WTC11 (cell line): ENCODE measurements at regions not wholly inside any gene's neighbourhood (a gene's known extent, or its start where the extent isn't known, plus 50 kb on each side); places are given as distances from the start of the nearest gene placed in this dataset.
A peak's percentile ranks its signal among the peaks of the same experiment; 100 is the strongest.

ENCODE experiments used
- ATAC-seq: fragments of 200-7000 bp; cut with Tn5 transposase; 2 replicates; pipeline ENCODE4 v1.10.0; 2021; ENCODE audit warnings: mild to moderate bottlenecking, moderate library complexity
- CTCF ChIA-PET: fragments of 300-600 bp; sonication (Branson Sonifier 250); formaldehyde crosslinking; loops from one replicate; lab custom pipeline; 2021; ENCODE audit warnings: antibody characterized with exemption; lab: Charles Lee
- POLR2A ChIA-PET: fragments of 350-600 bp; sonication (Branson Sonifier 250); formaldehyde crosslinking; loops from one replicate; lab custom pipeline; 2021; ENCODE audit warnings: antibody characterized with exemption; lab: Charles Lee
- DNase-seq: peaks from one replicate; pipeline ENCODE4 v3.0.0; 2021; ENCODE audit warnings: low spot score
- H3K27ac Mint-ChIP-seq: 2 replicates; pipeline ENCODE4 v1.8.0; 2021; ENCODE audit warnings: mixed read lengths
- H3K27me3 Mint-ChIP-seq: 2 replicates; pipeline ENCODE4 v1.8.0; 2021; ENCODE audit warnings: low read depth, mild to moderate bottlenecking, moderate library complexity, mixed read lengths
- H3K36me3 Mint-ChIP-seq: 2 replicates; pipeline ENCODE4 v1.8.0; 2021; ENCODE audit warnings: mixed read lengths
- H3K4me1 Mint-ChIP-seq: 2 replicates; pipeline ENCODE4 v1.8.0; 2022; ENCODE audit warnings: mixed read lengths
- H3K4me3 Mint-ChIP-seq: 2 replicates; pipeline ENCODE4 v1.8.0; 2021; ENCODE audit warnings: mild to moderate bottlenecking, moderate library complexity, mixed read lengths
- H3K9me3 Mint-ChIP-seq: 2 replicates; pipeline ENCODE4 v1.8.0; 2021; ENCODE audit warnings: mixed read lengths
- CBFB ChIP-seq: sonication (generic); formaldehyde crosslinking; IDR thresholded peaks from 2 replicates; pipeline ENCODE4 v1.8.1; 2022; ENCODE audit warnings: mild to moderate bottlenecking, low read depth, missing genetic modification reagents
- CREB1 ChIP-seq: sonication (generic); formaldehyde crosslinking; IDR thresholded peaks from 2 replicates; pipeline ENCODE4 v1.8.0; 2023; ENCODE audit warnings: mild to moderate bottlenecking, missing genetic modification reagents
- FOXK1 ChIP-seq: sonication (generic); formaldehyde crosslinking; IDR thresholded peaks from 2 replicates; pipeline ENCODE4 v1.8.0; 2022; ENCODE audit warnings: mild to moderate bottlenecking, moderate library complexity, missing genetic modification reagents
- GABPB1 ChIP-seq: sonication (generic); formaldehyde crosslinking; IDR thresholded peaks from 2 replicates; pipeline ENCODE4 v1.8.1; 2023; ENCODE audit warnings: mild to moderate bottlenecking, missing genetic modification reagents
- JUN ChIP-seq: sonication (generic); formaldehyde crosslinking; IDR thresholded peaks from 2 replicates; pipeline ENCODE4 v1.8.0; 2023; ENCODE audit warnings: mild to moderate bottlenecking, missing genetic modification reagents
- KAT7 ChIP-seq: sonication (generic); formaldehyde crosslinking; IDR thresholded peaks from 2 replicates; pipeline ENCODE4 v1.8.1; 2023; ENCODE audit warnings: missing genetic modification reagents, mild to moderate bottlenecking, borderline replicate concordance
- PREB ChIP-seq: sonication (generic); formaldehyde crosslinking; IDR thresholded peaks from 2 replicates; pipeline ENCODE4 v1.8.1; 2022; ENCODE audit warnings: mild to moderate bottlenecking, missing genetic modification reagents, moderate library complexity, borderline replicate concordance
- SP1 ChIP-seq: sonication (generic); formaldehyde crosslinking; conservative IDR thresholded peaks from 2 replicates; pipeline ENCODE4 v1.8.1; 2022; ENCODE audit warnings: missing genetic modification reagents
- ZNF425 ChIP-seq: fragments of 250-450 bp; sonication (Bioruptor Pico); conservative IDR thresholded peaks from 2 replicates; pipeline ENCODE4 v1.9.0; 2021; ENCODE audit warnings: mild to moderate bottlenecking
- ZNF532 ChIP-seq: fragments of 250-450 bp; sonication (Bioruptor Pico); IDR thresholded peaks from 2 replicates; pipeline ENCODE4 v1.9.0; 2021; ENCODE audit warnings: mild to moderate bottlenecking, borderline replicate concordance
- TF ChIP-seq, protein P1 (sequence below): sonication (generic); formaldehyde crosslinking; conservative IDR thresholded peaks from 2 replicates; pipeline ENCODE4 v1.8.1; 2022; ENCODE audit warnings: mild to moderate bottlenecking, missing genetic modification reagents
- TF ChIP-seq, protein P2 (sequence below): sonication (generic); formaldehyde crosslinking; IDR thresholded peaks from 2 replicates; pipeline ENCODE4 v1.8.0; 2023; ENCODE audit warnings: missing genetic modification reagents, mild to moderate bottlenecking, borderline replicate concordance
- TF ChIP-seq, protein P3 (sequence below): sonication (generic); formaldehyde crosslinking; IDR thresholded peaks from 2 replicates; pipeline ENCODE4 v1.8.1; 2023; ENCODE audit warnings: mild to moderate bottlenecking, missing genetic modification reagents
- TF ChIP-seq, protein P4 (sequence below): sonication (generic); formaldehyde crosslinking; IDR thresholded peaks from 2 replicates; pipeline ENCODE4 v1.8.0; 2022; ENCODE audit warnings: mild to moderate bottlenecking, missing genetic modification reagents

DNA sequence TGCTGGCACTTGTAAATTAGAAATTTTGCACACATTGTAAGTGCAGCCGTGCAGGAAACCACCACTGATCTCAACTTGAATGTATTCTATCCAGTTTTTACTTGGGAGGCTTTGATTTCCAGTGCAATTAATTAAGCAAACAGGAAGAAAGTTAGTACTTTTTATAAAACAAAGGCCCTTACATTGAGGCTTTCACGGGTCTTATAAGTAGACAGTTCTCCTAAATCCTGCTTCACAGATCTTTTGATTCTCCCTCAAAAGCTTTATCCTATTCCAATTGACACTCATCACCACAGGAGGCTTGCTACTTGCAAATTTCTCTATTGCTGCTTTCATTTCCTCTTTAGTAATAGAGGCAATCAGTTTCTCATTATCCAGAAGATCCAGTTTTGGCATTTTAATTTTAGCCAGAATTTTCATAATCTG lies 90.1 kb downstream of the ERCC5 start:
- DNase-seq (no peak), ATAC-seq (no peak)
- H3K4me1 Mint-ChIP-seq = peaks cover 20% of the 10 kb centered on the region
- POLR2A ChIA-PET = no interaction called here
- H3K4me3 Mint-ChIP-seq = no peak overlapping the region
- TF ChIP-seq CREB1 (CRISPR knock-in tag) (no peak), SP1 (CRISPR knock-in tag) (no peak), KAT7 (CRISPR knock-in tag) (no peak), JUN (CRISPR knock-in tag) (no peak), FOXK1 (CRISPR knock-in tag) (no peak), ZNF425 (no peak), PREB (CRISPR knock-in tag) (no peak)
- TF ChIP-seq, protein P1, sequence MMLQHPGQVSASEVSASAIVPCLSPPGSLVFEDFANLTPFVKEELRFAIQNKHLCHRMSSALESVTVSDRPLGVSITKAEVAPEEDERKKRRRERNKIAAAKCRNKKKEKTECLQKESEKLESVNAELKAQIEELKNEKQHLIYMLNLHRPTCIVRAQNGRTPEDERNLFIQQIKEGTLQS (CRISPR knock-in tag) = no peak
- TF ChIP-seq, protein P2, sequence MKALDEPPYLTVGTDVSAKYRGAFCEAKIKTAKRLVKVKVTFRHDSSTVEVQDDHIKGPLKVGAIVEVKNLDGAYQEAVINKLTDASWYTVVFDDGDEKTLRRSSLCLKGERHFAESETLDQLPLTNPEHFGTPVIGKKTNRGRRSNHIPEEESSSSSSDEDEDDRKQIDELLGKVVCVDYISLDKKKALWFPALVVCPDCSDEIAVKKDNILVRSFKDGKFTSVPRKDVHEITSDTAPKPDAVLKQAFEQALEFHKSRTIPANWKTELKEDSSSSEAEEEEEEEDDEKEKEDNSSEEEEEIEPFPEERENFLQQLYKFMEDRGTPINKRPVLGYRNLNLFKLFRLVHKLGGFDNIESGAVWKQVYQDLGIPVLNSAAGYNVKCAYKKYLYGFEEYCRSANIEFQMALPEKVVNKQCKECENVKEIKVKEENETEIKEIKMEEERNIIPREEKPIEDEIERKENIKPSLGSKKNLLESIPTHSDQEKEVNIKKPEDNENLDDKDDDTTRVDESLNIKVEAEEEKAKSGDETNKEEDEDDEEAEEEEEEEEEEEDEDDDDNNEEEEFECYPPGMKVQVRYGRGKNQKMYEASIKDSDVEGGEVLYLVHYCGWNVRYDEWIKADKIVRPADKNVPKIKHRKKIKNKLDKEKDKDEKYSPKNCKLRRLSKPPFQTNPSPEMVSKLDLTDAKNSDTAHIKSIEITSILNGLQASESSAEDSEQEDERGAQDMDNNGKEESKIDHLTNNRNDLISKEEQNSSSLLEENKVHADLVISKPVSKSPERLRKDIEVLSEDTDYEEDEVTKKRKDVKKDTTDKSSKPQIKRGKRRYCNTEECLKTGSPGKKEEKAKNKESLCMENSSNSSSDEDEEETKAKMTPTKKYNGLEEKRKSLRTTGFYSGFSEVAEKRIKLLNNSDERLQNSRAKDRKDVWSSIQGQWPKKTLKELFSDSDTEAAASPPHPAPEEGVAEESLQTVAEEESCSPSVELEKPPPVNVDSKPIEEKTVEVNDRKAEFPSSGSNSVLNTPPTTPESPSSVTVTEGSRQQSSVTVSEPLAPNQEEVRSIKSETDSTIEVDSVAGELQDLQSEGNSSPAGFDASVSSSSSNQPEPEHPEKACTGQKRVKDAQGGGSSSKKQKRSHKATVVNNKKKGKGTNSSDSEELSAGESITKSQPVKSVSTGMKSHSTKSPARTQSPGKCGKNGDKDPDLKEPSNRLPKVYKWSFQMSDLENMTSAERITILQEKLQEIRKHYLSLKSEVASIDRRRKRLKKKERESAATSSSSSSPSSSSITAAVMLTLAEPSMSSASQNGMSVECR (CRISPR knock-in tag) = no peak
- H3K9me3 Mint-ChIP-seq = peaks cover 17% of the 10 kb centered on the region
- CTCF ChIA-PET = no interaction called here
- H3K27ac Mint-ChIP-seq = no peak overlapping the region
- no peaks in the 10 kb centered on the region; the same call in 1 of the 2 replicates for H3K27me3 Mint-ChIP-seq
- H3K36me3 Mint-ChIP-seq = no peaks in the 10 kb centered on the region

DNA sequence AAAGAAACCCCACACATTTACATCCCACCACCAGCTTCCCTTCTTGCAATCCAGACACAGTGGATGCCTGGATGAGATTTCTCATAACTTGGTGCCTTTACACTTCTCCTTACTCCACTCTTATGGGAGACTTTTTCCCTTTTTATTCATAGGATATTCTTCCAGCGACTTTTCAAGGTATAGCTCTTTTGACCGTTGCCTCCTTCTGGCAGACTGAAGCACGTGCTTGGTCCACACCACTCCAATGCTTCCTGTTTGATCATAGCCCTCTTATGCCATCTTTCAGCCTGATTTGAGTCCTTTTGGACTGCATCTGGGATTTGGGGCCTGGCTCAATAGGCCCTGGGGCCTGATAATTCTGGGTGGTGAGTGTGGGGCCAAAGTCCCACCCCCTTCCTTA lies 87.7 kb downstream of the ERCC5 start:
- H3K27me3 Mint-ChIP-seq = no peaks in the 10 kb centered on the region; the same call in 1 of the 2 replicates
- ATAC-seq (peak; percentile 59; the same call in 1 of the 2 replicates), DNase-seq (no peak)
- H3K36me3 Mint-ChIP-seq = no peaks in the 10 kb centered on the region
- no peak overlapping the region for H3K27ac Mint-ChIP-seq
- ChIA-PET CTCF (no interaction called here), POLR2A (no interaction called here)
- peaks cover 20% of the 10 kb centered on the region for H3K4me1 Mint-ChIP-seq
- H3K4me3 Mint-ChIP-seq = no peak overlapping the region
- H3K9me3 Mint-ChIP-seq = peaks cover 6% of the 10 kb centered on the region; the same call in 1 of the 2 replicates
- TF ChIP-seq GABPB1 (CRISPR knock-in tag) = no peak
- TF ChIP-seq, protein P3, sequence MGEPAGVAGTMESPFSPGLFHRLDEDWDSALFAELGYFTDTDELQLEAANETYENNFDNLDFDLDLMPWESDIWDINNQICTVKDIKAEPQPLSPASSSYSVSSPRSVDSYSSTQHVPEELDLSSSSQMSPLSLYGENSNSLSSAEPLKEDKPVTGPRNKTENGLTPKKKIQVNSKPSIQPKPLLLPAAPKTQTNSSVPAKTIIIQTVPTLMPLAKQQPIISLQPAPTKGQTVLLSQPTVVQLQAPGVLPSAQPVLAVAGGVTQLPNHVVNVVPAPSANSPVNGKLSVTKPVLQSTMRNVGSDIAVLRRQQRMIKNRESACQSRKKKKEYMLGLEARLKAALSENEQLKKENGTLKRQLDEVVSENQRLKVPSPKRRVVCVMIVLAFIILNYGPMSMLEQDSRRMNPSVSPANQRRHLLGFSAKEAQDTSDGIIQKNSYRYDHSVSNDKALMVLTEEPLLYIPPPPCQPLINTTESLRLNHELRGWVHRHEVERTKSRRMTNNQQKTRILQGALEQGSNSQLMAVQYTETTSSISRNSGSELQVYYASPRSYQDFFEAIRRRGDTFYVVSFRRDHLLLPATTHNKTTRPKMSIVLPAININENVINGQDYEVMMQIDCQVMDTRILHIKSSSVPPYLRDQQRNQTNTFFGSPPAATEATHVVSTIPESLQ (CRISPR knock-in tag) = no peak
- TF ChIP-seq ZNF532 (CRISPR knock-in tag) = no peak
- TF ChIP-seq, protein P4, sequence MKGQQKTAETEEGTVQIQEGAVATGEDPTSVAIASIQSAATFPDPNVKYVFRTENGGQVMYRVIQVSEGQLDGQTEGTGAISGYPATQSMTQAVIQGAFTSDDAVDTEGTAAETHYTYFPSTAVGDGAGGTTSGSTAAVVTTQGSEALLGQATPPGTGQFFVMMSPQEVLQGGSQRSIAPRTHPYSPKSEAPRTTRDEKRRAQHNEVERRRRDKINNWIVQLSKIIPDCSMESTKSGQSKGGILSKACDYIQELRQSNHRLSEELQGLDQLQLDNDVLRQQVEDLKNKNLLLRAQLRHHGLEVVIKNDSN (CRISPR knock-in tag) = no peak
- TF ChIP-seq, protein P2 (CRISPR knock-in tag) = no peak
- no peak for TF ChIP-seq SP1 (CRISPR knock-in tag)
- no peak for TF ChIP-seq CBFB
